Endodermal cell (in vitro differentiated cells): ENCODE measurements at regions not wholly inside any gene's neighbourhood (a gene's known extent, or its start where the extent isn't known, plus 50 kb on each side); places are given as distances from the start of the nearest gene placed in this dataset.

Experiments used
- DNase-seq: peaks from one replicate; pipeline ENCODE4 v3.0.0-alpha.2; 2017
- H3K27ac ChIP-seq: 2 replicates; pipeline ENCODE4 v1.5.1; 2013; ENCODE audit warnings: mild to moderate bottlenecking, low read depth, low read length, moderate library complexity
- H3K27me3 ChIP-seq: 2 replicates; pipeline ENCODE4 v1.6.1; 2013; ENCODE audit warnings: mild to moderate bottlenecking, low read length, moderate library complexity; ENCODE audit not compliant: insufficient read depth, control insufficient read depth, poor library complexity, severe bottlenecking
- H3K36me3 ChIP-seq: 2 replicates; pipeline ENCODE4 v1.7.0; 2013; ENCODE audit warnings: mild to moderate bottlenecking, low read length, moderate library complexity; ENCODE audit not compliant: control insufficient read depth, insufficient read depth
- H3K4me1 ChIP-seq: one replicate; pipeline ENCODE4 v1.7.0; 2013; ENCODE audit warnings: low read length; ENCODE audit not compliant: control insufficient read depth, insufficient read depth
- H3K4me3 ChIP-seq: 2 replicates; pipeline ENCODE4 v1.5.1; 2013; ENCODE audit warnings: mild to moderate bottlenecking, low read length, moderate library complexity
- H3K9ac ChIP-seq: 2 replicates; pipeline ENCODE4 v1.6.1; 2013; ENCODE audit warnings: mild to moderate bottlenecking, low read length, moderate library complexity; ENCODE audit not compliant: poor library complexity, severe bottlenecking; ENCODE audit errors: extremely low read depth
- H3K9me3 ChIP-seq: 2 replicates; pipeline ENCODE4 v1.6.1; 2013; ENCODE audit warnings: mild to moderate bottlenecking, low read length, moderate library complexity; ENCODE audit not compliant: control insufficient read depth
- H3K27ac Mint-ChIP-seq: 2 replicates; pipeline ENCODE4 v1.8.0; 2020; ENCODE audit warnings: mixed read lengths
- H3K27me3 Mint-ChIP-seq: 2 replicates; pipeline ENCODE4 v1.8.0; 2021; ENCODE audit warnings: mild to moderate bottlenecking, mixed read lengths; ENCODE audit not compliant: insufficient read depth
- H3K36me3 Mint-ChIP-seq: 2 replicates; pipeline ENCODE4 v1.8.0; 2020; ENCODE audit warnings: low read depth, mixed read lengths
- H3K4me1 Mint-ChIP-seq: 2 replicates; pipeline ENCODE4 v1.8.0; 2020; ENCODE audit warnings: mixed read lengths
- H3K4me3 Mint-ChIP-seq: 2 replicates; pipeline ENCODE4 v1.8.0; 2020; ENCODE audit warnings: mild to moderate bottlenecking, moderate library complexity, mixed read lengths
- H3K9me3 Mint-ChIP-seq: 2 replicates; pipeline ENCODE4 v1.8.0; 2020; ENCODE audit warnings: mild to moderate bottlenecking, mixed read lengths
- CTCF ChIP-seq: fragments of 200-600 bp; sonication (generic); conservative IDR thresholded peaks from 2 replicates; pipeline ENCODE4 v1.5.0; 2021; ENCODE audit warnings: antibody characterized with exemption, mild to moderate bottlenecking
- WGBS, 2 experiments: methylation state at CpG; one replicate each; pipeline versions ENCODE4 v1.1.5 to v1.1.7; 2013; ENCODE audit warnings: missing lambda C conversion rate in 2 of 2, mixed read lengths in 1 of 2; ENCODE audit not compliant: insufficient coverage in 1 of 2, insufficient read length in 1 of 2; 5-methylcytosine and 5-hydroxymethylcytosine counted together

DNA sequence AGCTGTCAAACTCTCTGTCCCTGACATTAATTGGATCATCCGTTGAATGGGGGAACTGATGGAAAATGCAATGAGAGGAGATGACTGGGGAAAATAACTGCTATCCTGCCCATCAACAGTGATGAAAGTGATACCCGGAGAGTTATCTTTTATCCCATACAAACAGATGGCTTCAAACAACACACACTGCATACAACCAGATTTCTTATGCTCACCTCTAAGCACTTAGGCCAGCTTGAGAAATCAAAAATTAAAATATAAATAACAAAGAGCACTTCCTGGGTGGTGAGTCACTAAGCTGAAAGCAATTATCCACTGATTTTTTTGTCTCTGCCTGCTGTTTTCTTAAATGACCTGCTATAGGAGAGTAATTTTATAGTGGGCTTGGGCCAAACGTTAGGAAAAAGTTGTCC is 237.6 kb upstream of the RGPD4 start:
- H3K36me3 ChIP-seq, result no peaks in the 10 kb centered on the region
- H3K4me1 ChIP-seq, result no peaks in the 10 kb centered on the region
- 53 to 79% methylated on average over 2 to 3 of the region's 3 CpGs for WGBS, 2 experiments
- no peaks in the 10 kb centered on the region for H3K36me3 Mint-ChIP-seq
- no peak overlapping the region for H3K9ac ChIP-seq
- H3K4me3 ChIP-seq, result no peak overlapping the region
- H3K4me3 Mint-ChIP-seq, result no peak overlapping the region
- peaks cover 1% of the 10 kb centered on the region for H3K9me3 Mint-ChIP-seq
- H3K27ac ChIP-seq, result no peak overlapping the region
- no peak overlapping the region for H3K27ac Mint-ChIP-seq
- no peaks in the 10 kb centered on the region for H3K27me3 Mint-ChIP-seq
- no peaks in the 10 kb centered on the region for H3K27me3 ChIP-seq
- no peak for TF ChIP-seq CTCF
- peaks cover 4% of the 10 kb centered on the region for H3K9me3 ChIP-seq
- H3K4me1 Mint-ChIP-seq, result peaks cover 12% of the 10 kb centered on the region
- DNase-seq, result no peak

DNA sequence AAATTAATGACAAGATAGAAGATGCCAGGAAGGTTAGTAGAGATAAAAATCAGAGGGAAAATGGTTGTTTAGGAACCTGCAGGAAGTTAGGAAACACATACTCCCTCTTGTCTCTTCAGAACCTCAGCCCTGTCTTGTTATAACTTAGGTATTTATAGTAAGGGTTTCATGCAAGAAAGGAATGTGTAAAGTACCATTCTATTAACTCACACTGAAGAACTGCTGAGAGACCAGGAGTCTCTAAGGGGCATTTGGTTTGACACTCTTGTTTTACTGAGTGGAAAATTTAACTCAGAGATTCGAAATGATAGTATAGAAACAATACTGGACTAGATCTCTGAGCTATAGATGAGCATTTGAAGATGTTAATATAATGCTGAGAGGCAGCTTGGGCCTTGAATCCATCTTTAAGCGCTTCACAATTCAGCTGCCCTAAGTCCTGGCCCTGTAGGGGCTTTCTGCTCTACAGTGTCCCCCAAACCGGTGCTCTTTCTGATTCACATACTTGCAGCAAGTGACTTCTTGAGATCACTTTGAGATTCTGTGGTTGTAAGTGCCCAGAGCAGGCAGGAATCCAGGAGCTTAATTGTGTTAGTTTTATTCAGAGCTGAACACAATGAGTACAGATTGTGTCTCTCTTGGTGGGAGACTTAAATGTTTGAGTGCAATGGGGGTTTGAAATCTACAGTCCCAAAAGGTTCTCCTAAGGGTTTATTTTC is 235.0 kb upstream of the RGPD4 start:
- H3K4me3 ChIP-seq, result no peak overlapping the region
- H3K27ac ChIP-seq, result no peak overlapping the region
- H3K9me3 ChIP-seq, result peaks cover 4% of the 10 kb centered on the region
- Mint-ChIP-seq H3K27me3 (no peaks in the 10 kb centered on the region), H3K9me3 (peaks cover 1% of the 10 kb centered on the region), H3K4me1 (peaks cover 6% of the 10 kb centered on the region), H3K36me3 (no peaks in the 10 kb centered on the region), H3K4me3 (no peak overlapping the region), H3K27ac (no peak overlapping the region)
- H3K27me3 ChIP-seq, result no peaks in the 10 kb centered on the region
- H3K9ac ChIP-seq, result no peak overlapping the region
- no peak for DNase-seq
- TF ChIP-seq CTCF, result no peak
- no peaks in the 10 kb centered on the region for H3K4me1 ChIP-seq
- no peaks in the 10 kb centered on the region for H3K36me3 ChIP-seq
- WGBS, 2 experiments, result 88 to 91% methylated on average over 2 to 3 of the region's 3 CpGs

- no peak overlapping the region for H3K4me3 Mint-ChIP-seq
- H3K9me3 Mint-ChIP-seq, result peaks cover 1% of the 10 kb centered on the region
- no peak for TF ChIP-seq CTCF
- no peaks in the 10 kb centered on the region for H3K36me3 ChIP-seq
- no peaks in the 10 kb centered on the region for H3K36me3 Mint-ChIP-seq
- H3K27me3 ChIP-seq, result no peaks in the 10 kb centered on the region
- H3K27ac ChIP-seq, result no peak overlapping the region
- no peak overlapping the region for H3K4me3 ChIP-seq
- no peak overlapping the region for H3K9ac ChIP-seq
- 86 to 100% methylated on average over 2 to 4 of the region's 4 CpGs for WGBS, 2 experiments
- H3K27me3 Mint-ChIP-seq, result no peaks in the 10 kb centered on the region
- no peaks in the 10 kb centered on the region for H3K4me1 ChIP-seq
- no peak overlapping the region for H3K27ac Mint-ChIP-seq
- no peak for DNase-seq
- peaks cover 4% of the 10 kb centered on the region for H3K9me3 ChIP-seq
- H3K4me1 Mint-ChIP-seq, result peaks cover 6% of the 10 kb centered on the region
Observed at GRCh38 chr2:107592280-107592624, 234.4 kb upstream of the RGPD4 start.
